ENCODE measurements at regions not wholly inside any gene's neighbourhood (a gene's known extent, or its start where the extent isn't known, plus 50 kb on each side); places are given as distances from the start of the nearest gene placed in this dataset.

DNA sequence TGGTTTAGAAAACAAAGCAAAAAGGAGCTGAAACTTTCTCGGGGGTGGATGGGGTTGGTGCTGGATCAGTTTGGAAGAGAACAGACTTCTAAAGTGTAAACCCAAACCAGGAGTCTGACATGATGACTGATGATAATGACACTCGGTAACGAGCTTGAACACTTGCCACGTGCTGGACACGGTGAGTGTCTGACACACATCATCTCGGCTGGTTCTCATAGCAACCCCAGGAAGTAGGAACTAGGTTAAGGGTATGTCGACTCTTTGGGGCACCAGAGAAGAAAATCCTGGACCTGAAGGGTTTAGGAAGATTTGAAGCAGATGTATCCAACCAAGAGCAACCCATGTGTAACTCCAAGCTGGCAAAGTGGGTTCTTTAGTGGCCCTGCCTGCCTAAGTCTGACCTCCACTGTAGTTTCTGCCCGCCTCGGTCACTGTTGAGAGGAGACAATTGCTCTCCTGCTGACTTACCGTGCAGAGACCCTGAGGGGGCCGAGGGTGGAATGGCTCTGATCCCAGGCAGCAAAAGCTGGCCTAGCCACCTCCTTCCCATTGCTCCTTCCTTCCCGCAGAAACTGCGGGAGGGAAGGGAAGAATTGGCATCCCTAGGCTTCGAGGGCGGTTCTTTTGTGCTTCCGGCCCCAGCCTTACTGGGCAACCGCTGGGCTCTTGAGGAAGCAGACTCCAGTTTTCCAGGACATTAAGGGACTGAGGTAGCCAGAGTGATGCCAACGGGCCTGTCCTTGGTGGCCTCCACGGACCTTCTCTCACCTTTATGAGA, 156.0 kb downstream of the TOMM20 start:
- no peak for DNase-seq

GRCh38 chr1:234971586-234972297, 156.9 kb downstream of the TOMM20 start:
- DNase-seq: no peak

DNA sequence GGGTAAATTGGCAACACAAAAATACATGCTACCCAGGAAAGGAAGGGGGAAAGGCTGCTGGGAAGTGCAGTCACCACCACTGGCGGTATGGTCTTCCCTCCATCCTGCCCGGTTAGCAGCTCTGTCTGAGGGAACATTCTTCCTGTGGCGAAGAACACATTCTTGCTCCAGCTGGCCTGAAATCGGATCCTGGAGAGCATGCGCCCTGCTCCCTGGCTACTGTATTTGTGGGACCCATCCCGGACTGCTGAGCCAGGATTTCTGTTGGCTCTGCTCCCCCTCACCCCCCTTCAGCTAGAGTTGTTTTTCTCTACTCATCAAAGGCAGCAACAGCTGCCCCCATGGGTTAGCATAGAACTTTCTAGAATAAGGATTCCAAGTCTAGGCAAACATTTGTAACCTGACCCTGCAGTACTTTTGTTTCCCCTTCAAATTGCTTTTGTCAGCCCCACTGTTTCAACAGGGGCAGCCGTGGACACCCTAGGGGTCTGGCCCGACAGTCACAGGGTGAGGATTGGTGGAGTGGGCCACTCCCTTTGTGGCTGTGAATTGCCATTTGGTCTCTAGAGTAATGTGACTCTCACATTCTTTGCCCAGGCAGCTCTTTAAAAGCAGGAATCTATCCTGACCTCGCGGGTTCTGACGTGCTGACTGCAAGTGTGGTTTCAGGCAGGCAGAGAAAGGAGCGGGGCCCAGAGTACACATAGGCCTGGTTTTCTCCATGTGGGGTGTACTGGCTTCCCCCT, 157.7 kb downstream of the TOMM20 start:
- no peak for DNase-seq

- no peak for DNase-seq
Observed at GRCh38 chr1:234970401-234970730, 158.3 kb downstream of the TOMM20 start.

DNA sequence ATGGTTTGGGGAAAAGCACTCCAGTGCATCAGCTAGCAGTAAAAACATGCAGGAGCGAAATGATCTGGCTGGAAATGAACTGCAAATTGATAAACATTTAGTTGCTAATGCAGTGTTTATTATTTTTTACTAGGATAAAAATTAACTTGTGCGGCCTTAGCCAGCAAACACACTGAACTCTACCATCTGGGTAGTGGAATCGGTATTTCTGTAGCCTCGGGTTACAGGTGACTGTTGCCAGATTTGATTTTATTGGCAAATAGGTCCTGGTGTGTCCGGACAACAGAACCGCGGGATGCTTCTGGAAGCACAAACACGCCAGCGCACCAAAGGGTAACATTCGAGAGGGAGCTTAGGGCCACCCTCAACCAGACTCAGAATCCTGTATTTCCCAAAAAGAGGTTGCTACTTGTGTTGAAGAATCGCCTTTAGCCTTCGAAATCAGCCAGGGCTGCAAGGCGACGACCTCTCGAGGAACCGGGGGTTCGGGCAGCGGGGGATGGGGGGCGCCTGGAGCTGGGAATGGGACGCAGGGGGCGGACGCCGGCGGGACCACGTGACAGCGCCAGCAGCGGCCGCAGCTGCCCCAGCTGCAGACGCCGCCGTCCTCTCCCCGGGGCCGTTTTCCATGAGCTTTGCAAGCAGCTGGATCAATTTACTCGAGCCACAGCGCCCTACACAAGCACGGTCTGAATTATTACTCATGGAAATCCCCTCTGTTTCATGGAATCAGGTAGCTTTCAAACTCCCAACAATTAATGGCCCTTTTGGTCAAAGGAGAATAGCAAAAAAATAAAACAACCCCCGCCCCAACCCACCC, 158.8 kb downstream of the TOMM20 start:
- DNase-seq: no peak

- no peak for DNase-seq
Observed at GRCh38 chr1:234969011-234969441, 159.6 kb downstream of the TOMM20 start.

GRCh38 chr1:234968451-234968850, 160.2 kb downstream of the TOMM20 start:
- no peak for DNase-seq

GRCh38 chr1:234967121-234967520, 161.5 kb downstream of the TOMM20 start:
- DNase-seq: no peak

DNA sequence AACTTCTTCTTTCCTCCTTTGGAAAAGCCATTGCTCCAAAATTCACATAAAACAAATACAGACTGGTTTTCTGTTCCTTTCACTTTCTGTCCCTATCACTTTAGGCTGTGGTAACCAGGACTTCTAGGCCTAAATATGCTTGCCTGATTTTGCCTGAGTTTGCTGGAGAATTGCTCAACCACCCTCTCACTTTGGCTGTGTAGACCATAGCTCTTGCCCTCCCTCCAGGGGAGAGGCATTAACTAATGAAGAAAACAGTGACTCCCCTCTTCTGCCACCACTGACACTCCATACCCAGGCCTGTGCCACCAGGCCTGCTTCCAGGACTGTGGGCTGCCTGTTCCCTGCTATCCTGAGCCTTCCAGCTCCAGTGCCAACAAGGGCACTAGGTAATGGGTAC, 163.5 kb downstream of the TOMM20 start:
- DNase-seq: no peak

GRCh38 chr1:234963904-234964702, 164.5 kb downstream of the TOMM20 start:
- no peak for DNase-seq

- DNase-seq: no peak
Observed at GRCh38 chr1:234963180-234963903, 165.3 kb downstream of the TOMM20 start.

DNA sequence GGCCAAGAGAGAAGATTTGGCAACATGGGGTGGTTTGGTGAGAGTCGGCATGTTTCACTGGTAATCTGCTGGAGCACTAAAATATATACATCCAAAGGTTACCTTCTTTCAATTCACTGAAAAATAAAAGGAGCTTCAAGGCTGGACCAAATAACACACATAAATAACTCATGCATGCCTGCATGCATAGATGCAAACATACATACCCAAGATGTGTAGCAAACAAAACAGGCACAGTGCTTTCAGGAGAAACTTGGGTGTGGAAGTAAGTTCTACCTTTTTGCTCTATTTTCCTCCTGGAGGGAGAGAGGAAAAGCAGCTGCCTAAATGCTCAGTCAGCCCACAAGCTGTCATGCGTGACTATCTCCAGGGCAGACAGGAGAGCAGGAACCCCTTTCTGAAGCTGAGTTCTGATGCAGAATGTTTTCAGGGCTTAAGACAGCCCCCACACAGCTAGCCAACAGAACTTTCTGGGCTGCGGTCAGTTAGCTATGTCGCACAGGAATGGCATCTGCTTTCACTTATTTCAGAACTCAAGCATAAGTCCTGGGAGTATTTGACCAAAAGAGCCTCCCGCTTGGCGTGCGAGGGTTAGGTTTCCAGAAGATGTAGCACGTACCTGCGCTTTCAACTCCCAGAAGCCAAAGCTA, 166.2 kb downstream of the TOMM20 start:
- no peak for DNase-seq

DNA sequence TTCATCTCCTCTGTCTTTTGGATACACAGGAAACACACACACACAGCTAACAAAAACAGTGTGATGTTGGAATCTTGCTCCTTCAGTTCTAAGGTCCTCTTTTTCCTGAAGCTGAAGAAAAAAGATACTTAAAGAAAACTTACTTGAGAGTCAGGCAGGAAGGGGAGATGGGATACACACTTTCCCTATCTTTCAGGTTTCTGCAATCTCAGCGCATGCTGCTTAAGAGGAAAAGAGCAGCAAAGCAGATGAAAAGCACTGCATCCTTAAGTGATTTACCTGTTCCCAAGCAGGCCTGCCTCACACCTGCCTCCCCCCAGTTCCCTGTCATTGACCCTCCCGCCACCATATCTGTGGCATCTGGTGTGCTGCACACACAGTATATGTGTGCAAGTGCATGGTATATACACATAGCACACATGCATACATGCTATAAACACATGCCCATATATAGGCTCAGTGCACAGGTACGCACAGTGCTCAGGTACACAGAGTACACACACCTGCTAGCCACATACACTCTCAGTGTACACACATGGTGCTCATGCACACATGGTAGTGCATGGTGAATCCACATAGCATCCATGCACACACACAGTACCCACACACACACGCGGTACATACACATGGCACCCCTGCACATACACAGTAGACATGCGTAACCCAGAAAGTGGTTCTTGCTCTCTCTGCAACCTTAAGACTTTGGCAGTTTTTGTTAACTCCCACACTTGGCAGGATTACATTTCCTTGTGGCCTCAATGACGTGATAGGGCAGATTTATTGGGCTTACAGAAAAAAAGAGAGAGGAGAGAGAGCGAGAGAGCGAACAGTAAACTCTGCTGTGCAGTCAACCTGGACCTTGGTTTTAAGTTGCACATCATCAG, 166.9 kb downstream of the TOMM20 start:
- DNase-seq: no peak

- DNase-seq: no peak
Observed at GRCh38 chr1:234960722-234961455, 167.7 kb downstream of the TOMM20 start.

DNA sequence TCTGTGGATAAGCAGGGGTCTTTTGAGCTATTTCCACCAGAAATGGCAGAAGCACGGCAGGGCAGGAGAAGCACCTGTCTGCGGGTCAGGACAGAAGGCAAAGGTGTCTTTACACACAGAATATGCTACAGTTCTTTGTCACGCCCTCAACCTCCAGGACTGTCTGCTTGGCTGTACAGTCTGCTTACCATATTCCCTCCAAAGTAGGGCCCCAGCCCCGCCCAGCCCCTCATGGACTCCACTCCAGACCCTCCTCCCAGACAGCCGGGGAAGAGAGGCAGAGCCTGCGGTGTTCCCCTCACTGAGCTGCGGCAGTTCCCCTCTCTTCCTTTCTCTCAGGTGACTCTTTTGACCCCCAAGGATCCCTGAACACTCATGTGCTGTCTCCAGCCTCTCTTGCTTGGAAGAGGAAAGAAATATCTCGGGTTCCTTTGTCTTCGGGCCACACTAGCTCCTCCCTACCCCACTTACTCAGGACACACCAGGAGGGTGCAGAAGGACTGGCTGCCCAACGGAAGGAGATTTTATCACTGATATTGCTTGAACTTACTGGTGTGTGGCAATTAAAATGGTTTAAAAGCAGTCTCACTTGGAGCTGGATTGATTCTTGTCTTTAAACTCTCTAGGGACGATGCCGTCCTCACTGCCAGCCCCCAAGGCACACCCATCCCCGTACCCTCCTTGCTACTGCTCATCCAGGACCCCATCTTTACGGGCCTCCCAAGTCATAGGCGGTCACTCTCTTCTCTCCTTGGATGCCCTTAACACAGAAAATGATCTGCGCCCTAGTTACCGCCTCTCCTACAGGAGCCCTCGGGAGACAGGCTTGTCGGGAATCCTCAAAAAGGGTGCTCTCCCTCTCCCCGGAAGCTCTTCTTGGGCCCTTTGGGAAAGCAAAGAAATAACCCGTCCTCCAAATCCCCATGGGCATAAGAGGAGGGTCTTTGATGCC, 169.7 kb downstream of the TOMM20 start:
- DNase-seq: no peak

DNA sequence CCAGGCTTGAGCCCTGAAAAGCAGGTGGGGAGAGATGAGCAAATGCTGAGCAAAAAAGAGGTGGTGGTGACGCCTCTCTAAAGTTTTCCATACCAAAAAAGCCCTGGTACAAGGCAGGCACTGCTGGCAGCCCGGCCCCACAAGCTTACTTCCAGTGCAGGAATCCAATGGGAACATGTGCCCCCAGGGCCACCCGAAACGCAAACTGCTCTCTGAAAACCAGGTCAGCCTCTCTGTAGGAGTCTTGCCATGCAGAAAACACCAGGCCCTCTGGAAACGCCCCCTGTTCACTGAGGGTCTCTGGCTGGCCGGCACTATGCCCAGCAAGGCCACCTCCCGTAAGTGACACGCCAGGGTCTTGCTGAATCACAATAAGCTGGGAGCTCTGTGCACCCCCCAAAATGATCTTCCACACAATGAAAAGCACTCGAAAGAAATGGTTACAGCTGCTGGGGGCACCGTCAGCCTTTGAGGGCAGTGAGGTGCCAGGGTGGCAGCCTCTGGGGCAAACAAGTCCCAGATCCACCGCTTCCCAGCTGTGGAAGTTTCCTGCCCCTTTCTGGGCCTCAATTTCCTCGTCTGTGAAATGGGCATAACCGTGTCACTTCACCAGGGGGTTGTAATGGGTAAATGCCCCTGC, 170.5 kb downstream of the TOMM20 start:
- no peak for DNase-seq

- no peak for DNase-seq
Observed at GRCh38 chr1:234957330-234958065, 171.1 kb downstream of the TOMM20 start.
